Stimulated activated naive CD8-positive, alpha-beta T cell treated with anti-CD3 and anti-CD28 coated beads, Interleukin-15, Interleukin-2, amounts not matched to agents 100 ng/mL and 50 ng/mL, for 24 hours (primary cell): ENCODE measurements at regions not wholly inside any gene's neighbourhood (a gene's known extent, or its start where the extent isn't known, plus 50 kb on each side); places are given as distances from the start of the nearest gene placed in this dataset.
"Not testable (repeated sequence)": the region's sequence is repeated elsewhere in the genome, so short reads cannot be mapped to it uniquely, and the experiment has no call there.

Experiments used
- H3K27ac Mint-ChIP-seq: one replicate; pipeline ENCODE4 v1.8.0; 2021; ENCODE audit warnings: mild to moderate bottlenecking, mixed read lengths
- H3K27me3 Mint-ChIP-seq: one replicate; pipeline ENCODE4 v1.8.0; 2021; ENCODE audit warnings: mixed read lengths
- H3K36me3 Mint-ChIP-seq: one replicate; pipeline ENCODE4 v1.8.0; 2021; ENCODE audit warnings: low read depth, mixed read lengths
- H3K4me1 Mint-ChIP-seq: one replicate; pipeline ENCODE4 v1.8.0; 2021; ENCODE audit warnings: low read depth, mixed read lengths
- H3K4me3 Mint-ChIP-seq: one replicate; pipeline ENCODE4 v1.8.0; 2021; ENCODE audit warnings: mild to moderate bottlenecking, mixed read lengths
- H3K9me3 Mint-ChIP-seq: one replicate; pipeline ENCODE4 v1.8.0; 2021; ENCODE audit warnings: mixed read lengths

GRCh38 chr10:46095943-46096342, 49.9 kb upstream of the MSMB start:
- H3K36me3 Mint-ChIP-seq, H3K9me3 Mint-ChIP-seq, H3K4me3 Mint-ChIP-seq, H3K4me1 Mint-ChIP-seq, H3K27ac Mint-ChIP-seq, H3K27me3 Mint-ChIP-seq: not testable (repeated sequence)

- Mint-ChIP-seq H3K27ac (peak overlapping the region; percentile 50), H3K36me3 (no peaks in the 10 kb centered on the region), H3K4me3 (no peak overlapping the region), H3K4me1 (no peaks in the 10 kb centered on the region), H3K27me3 (no peaks in the 10 kb centered on the region), H3K9me3 (no peaks in the 10 kb centered on the region)
Measured at GRCh38 chr10:46096446-46096845, 50.4 kb upstream of the MSMB start.

GRCh38 chr10:46096909-46097575, 51.0 kb upstream of the MSMB start:
- Mint-ChIP-seq H3K9me3 (no peaks in the 10 kb centered on the region), H3K4me3 (no peak overlapping the region), H3K36me3 (no peaks in the 10 kb centered on the region), H3K4me1 (no peaks in the 10 kb centered on the region), H3K27me3 (no peaks in the 10 kb centered on the region), H3K27ac (peak overlapping the region; percentile 50)

- no peaks in the 10 kb centered on the region for H3K9me3 Mint-ChIP-seq
- no peak overlapping the region for H3K4me3 Mint-ChIP-seq
- no peak overlapping the region for H3K27ac Mint-ChIP-seq
Measured at GRCh38 chr10:46097576-46098317, 51.7 kb upstream of the MSMB start.

GRCh38 chr10:46098386-46098785, 52.3 kb upstream of the MSMB start:
- Mint-ChIP-seq H3K4me3 (no peak overlapping the region), H3K9me3 (no peaks in the 10 kb centered on the region), H3K27ac (no peak overlapping the region), H3K27me3 (no peaks in the 10 kb centered on the region), H3K36me3 (no peaks in the 10 kb centered on the region), H3K4me1 (no peaks in the 10 kb centered on the region)

More at GRCh38 chr10:46097576-46098317, 51.7 kb upstream of the MSMB start:
- no peaks in the 10 kb centered on the region for H3K36me3 Mint-ChIP-seq
- H3K4me1 Mint-ChIP-seq: no peaks in the 10 kb centered on the region
- no peaks in the 10 kb centered on the region for H3K27me3 Mint-ChIP-seq

GRCh38 chr10:46098925-46099324, 52.9 kb upstream of the MSMB start:
- H3K36me3 Mint-ChIP-seq, H3K4me1 Mint-ChIP-seq, H3K27ac Mint-ChIP-seq, H3K4me3 Mint-ChIP-seq, H3K9me3 Mint-ChIP-seq, H3K27me3 Mint-ChIP-seq: not testable (repeated sequence)

GRCh38 chr10:46104071-46104585, 58.1 kb upstream of the MSMB start:
- H3K27me3 Mint-ChIP-seq: peaks cover 15% of the 10 kb centered on the region
- no peak overlapping the region for H3K4me3 Mint-ChIP-seq
- no peak overlapping the region for H3K27ac Mint-ChIP-seq
- no peaks in the 10 kb centered on the region for H3K36me3 Mint-ChIP-seq
- peaks cover 16% of the 10 kb centered on the region for H3K4me1 Mint-ChIP-seq
- no peaks in the 10 kb centered on the region for H3K9me3 Mint-ChIP-seq

GRCh38 chr10:46105416-46105815, 59.3 kb upstream of the MSMB start:
- Mint-ChIP-seq H3K4me3 (peak overlapping the region; percentile 75), H3K4me1 (peaks cover 16% of the 10 kb centered on the region), H3K27ac (peak overlapping the region; percentile 36), H3K27me3 (peaks cover 15% of the 10 kb centered on the region)
- not testable (repeated sequence) for H3K9me3 Mint-ChIP-seq, H3K36me3 Mint-ChIP-seq

GRCh38 chr10:46105856-46106409, 59.9 kb upstream of the MSMB start:
- peaks cover 15% of the 10 kb centered on the region for H3K27me3 Mint-ChIP-seq
- peaks cover 16% of the 10 kb centered on the region for H3K4me1 Mint-ChIP-seq
- H3K4me3 Mint-ChIP-seq: peak overlapping the region; percentile 75
- H3K9me3 Mint-ChIP-seq, H3K36me3 Mint-ChIP-seq: not testable (repeated sequence)
- H3K27ac Mint-ChIP-seq: peak overlapping the region; percentile 36

- peak overlapping the region; percentile 13 for H3K27ac Mint-ChIP-seq
- H3K4me3 Mint-ChIP-seq: peak overlapping the region; percentile 79
- peaks cover 15% of the 10 kb centered on the region for H3K27me3 Mint-ChIP-seq
- no peaks in the 10 kb centered on the region for H3K36me3 Mint-ChIP-seq
- no peaks in the 10 kb centered on the region for H3K9me3 Mint-ChIP-seq
- H3K4me1 Mint-ChIP-seq: peaks cover 16% of the 10 kb centered on the region
Measured at GRCh38 chr10:46106410-46107255, 60.6 kb upstream of the MSMB start.

GRCh38 chr10:46108158-46108499, 62.1 kb upstream of the MSMB start:
- Mint-ChIP-seq H3K27me3 (peaks cover 15% of the 10 kb centered on the region), H3K4me1 (peaks cover 16% of the 10 kb centered on the region)
- H3K4me3 Mint-ChIP-seq, H3K9me3 Mint-ChIP-seq, H3K27ac Mint-ChIP-seq, H3K36me3 Mint-ChIP-seq: not testable (repeated sequence)

- H3K9me3 Mint-ChIP-seq, H3K36me3 Mint-ChIP-seq, H3K27me3 Mint-ChIP-seq, H3K4me3 Mint-ChIP-seq, H3K4me1 Mint-ChIP-seq, H3K27ac Mint-ChIP-seq: not testable (repeated sequence)
Measured at GRCh38 chr10:46154271-46154670, 108.2 kb upstream of the MSMB start.

- H3K36me3 Mint-ChIP-seq: not testable (repeated sequence)
Measured at GRCh38 chr10:46154683-46155082, 108.6 kb upstream of the MSMB start.

GRCh38 chr10:46156866-46157265, 110.8 kb upstream of the MSMB start:
- not testable (repeated sequence) for H3K27me3 Mint-ChIP-seq, H3K4me1 Mint-ChIP-seq, H3K4me3 Mint-ChIP-seq, H3K9me3 Mint-ChIP-seq, H3K27ac Mint-ChIP-seq, H3K36me3 Mint-ChIP-seq

More at GRCh38 chr10:46154683-46155082, 108.6 kb upstream of the MSMB start:
- H3K4me1 Mint-ChIP-seq, H3K27ac Mint-ChIP-seq, H3K4me3 Mint-ChIP-seq, H3K9me3 Mint-ChIP-seq, H3K27me3 Mint-ChIP-seq: not testable (repeated sequence)

GRCh38 chr10:46169736-46170135, 117.1 kb upstream of the ANTXRL start:
- Mint-ChIP-seq H3K4me3 (no peak overlapping the region), H3K36me3 (peaks cover 4% of the 10 kb centered on the region), H3K27me3 (no peaks in the 10 kb centered on the region), H3K27ac (no peak overlapping the region), H3K4me1 (no peaks in the 10 kb centered on the region), H3K9me3 (peaks cover 5% of the 10 kb centered on the region)
